GM21786 (cell line): ENCODE measurements at regions not wholly inside any gene's neighbourhood (a gene's known extent, or its start where the extent isn't known, plus 50 kb on each side); places are given as distances from the start of the nearest gene placed in this dataset.

Source experiments
- ATAC-seq: cut with Tn5 transposase; IDR thresholded peaks from one replicate; pipeline ENCODE4 v1.9.1; 2021; ENCODE audit not compliant: unreplicated experiment

DNA sequence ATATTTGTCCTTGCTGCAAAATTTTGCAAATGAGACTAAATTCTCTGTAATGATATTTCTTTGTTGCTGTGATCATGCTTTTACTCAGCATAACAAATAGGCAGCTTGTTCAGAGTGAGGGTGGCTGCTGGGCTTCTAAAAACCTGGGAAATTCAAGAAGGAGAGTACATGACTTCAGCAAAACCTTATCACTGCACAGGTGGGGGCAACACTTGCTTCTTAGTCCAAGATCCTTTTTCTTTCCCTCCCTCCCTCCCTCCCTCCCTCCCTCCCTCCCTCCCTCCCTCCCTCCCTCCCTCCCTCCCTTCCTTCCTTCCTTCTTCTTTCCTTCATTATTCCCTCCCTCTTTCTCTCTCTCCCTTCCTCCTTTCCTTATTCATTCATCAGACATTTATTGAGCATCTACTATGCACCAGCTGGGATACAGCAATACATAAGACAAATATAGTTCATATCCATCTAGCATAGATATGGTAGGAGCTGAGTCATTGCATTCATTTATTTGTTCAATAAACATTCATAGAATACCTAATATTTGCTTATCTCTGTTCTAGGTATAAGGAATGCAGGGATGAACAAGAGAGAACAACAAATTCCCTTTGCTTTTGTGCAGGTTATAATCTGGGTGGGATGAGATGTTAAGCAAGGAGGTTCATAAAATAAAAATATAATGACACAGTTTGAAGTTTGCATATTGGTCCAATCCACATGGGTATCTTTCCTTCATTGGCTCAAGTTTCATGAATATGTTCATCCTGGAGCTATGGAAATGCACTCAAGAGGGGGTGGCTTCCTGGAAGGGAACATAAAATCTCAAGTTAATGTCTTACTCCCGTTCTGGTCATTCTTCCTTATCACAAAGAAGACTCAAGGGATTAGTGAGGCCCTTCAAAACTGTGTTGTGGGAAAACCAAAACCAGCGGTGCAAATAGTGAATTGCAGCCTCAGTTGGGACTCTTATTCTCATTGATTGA is 210.7 kb downstream of the PDCD6IP start:
- ATAC-seq: no peak

DNA sequence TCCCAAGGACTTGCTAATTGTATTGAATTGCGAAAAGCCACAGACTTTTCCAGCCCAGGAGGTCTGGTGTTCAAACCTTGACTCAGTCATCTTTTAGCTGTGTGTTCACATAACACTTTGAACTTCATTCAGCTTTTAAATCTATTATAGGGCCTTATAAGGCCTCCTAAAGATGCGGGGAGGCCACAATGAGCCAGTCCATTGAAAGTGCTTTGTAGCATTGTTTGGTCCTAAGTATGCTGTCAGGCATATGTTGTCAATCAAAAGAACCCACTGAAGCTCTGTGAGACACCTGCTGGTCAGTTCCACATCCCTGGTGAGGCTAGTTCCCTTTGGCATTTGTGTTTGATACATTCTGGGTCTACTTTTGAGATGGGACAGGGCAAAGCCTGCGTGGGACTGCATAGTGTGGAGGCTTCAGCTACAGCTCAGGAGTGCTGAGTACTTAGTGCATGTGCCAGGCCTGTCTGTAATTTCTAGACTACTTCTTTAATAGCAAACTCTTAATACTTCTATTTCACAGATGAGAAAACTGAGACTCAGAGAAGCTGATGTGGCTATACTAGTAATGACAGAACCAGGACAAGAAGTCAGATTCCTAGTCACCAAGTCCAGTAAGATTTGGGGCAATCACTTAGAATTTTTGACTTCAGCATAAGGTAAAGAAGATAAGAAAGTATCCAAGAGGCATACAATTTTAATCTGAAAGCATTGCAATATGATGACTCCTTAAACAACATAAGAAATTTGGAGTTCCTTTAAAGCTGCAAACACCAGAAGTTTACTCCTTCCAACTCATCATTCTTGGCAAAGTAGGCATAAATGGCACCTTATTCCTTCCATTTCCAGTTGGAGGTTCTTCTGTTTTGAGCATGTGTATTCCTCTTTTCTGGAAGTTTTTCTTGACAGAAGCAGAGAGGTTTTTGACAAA is 213.0 kb downstream of the PDCD6IP start:
- ATAC-seq: no peak

DNA sequence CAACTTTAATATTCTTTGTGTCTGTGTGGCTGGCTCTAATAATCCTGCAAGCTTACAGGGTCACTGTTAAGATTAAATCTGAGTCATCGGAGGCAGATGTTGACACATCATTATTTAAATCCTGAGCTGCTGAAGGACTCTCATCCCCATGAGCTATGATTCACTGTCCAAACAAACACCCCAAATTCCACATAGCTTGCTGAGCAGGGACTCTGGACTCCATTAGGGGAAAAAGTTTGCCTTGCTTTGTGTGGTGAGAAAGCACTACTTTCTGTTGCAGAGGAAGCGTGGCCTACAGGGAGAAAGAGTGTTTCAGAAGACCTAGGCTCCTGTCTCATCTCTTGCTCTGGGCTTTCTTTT is 213.7 kb downstream of the PDCD6IP start:
- no peak for ATAC-seq

DNA sequence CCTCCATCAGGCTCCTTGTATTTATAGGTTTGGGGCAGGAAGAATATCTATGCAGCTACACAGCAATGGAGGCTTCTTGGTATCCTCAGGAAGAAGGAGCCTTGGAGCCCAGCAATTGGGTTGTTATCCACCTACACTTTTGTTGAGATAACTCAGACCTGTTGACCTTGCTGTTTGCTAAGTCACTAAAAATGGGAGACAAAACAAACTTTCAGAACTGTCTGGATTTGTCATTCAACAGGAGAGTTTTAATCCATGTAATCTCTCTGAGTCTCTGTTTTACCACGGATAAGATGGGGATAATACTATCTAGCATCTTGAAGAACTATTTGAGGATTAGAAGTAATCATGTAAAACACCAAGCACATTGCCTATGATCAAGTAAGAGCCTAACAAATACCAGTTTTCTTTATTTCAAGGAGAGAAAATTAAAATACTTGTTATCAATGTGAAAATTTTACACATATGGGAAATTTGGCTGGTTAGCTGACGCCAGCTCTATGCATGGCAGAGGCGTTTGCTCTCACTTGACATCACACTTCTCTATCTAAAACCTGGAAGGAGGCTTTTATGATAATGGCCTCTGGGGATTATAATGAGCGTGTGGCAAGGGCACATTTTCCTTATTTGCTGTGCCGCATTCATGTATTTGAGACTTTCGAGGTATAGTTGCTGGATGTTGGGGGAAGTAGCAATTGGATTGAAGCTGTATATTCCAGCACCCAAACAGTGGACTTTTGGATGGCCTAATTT is 215.6 kb downstream of the PDCD6IP start:
- ATAC-seq: no peak

DNA sequence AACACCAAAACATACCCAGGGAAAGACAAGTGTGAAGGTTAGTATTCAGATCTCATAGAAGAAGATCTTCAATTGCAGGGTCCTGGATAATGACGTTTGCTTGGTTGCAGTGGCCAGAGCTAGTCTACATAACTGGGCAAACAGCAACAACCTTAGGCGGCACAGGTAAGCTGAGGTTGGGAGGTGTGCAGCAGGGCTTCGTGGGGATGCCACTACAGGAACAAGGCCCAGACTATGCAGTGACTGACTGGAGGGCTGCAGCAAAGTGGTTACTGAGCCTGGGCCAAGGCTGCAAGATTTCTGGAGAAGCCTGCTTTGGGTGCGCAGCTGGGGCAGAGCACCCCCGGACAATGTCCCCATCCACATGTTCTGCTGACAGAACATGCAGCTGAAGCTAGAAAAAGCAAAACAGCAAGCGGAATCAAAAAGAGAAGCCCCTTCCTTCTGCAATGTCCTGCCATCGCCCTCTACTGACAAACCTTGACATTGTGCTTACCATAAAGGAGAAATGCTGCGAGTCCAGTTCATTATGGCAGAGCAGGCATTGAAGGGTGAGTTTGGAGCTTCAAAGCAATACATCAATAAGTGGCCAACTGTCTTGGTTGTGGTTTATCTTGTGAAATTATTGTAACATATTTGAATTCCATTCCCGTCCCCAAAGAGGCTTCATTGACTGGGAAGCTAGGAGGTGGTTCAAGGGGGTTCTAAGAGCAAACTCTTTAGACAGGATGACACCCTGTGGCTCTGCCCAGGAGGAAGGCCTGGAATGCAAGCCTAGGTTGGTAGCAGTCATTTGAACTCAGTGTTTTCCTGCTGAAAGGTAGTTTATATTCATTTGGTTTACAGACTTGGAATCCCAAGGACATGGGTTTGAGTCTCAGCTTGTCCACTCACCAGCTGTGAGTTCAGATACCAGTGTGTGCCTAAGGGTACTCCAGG is 217.0 kb downstream of the PDCD6IP start:
- no peak for ATAC-seq

DNA sequence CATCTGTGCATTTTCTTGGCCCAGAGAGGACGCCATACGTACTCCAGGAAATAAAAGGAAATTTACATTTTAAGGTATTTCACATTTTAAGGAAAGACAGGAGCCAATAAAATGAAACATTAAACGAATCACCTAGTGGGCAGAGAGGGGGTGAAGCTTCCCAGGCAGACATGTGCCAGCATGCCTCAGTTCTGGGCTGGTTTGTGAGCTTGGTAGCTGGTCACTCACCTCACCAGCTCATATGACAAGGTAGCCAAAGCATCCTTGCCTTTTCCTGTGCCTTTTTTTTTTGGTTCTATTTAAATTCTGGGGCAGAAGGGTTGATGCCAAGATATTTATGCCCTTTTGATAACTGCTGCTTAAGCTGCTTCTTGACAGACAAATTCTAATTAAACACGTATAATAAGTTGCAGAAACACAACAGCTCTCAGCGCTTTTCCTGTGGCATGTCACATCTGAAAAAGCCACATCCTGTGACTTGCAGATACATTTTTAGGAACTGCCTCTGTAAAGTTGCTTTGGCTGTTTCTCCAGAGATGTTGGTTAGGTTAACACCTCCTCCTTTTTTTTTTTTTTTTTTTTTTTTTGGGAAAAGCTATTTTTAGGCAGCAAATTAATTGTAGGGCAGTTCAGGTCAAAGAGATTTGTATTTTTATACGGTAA is 218.6 kb downstream of the PDCD6IP start:
- peak; percentile 46 for ATAC-seq

DNA sequence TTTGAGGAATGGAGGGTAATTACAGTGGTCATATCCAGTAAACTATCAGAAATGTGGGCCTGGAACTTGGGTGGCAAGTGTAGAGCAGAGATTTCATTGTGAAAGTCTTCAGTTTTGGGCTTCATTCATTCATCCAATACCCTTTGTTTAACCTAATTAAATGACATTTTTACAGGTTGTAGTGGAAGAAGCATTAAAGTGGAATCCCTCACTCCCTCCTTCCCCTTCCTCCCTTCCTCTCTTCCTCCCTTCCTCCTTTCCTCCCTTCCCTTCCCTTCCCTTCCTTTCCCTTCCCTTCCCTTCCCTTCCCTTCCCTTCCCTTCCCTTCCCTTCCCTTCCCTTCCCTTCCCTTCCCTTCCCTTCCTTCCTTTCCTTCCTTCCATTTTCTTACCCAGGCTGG is 219.3 kb downstream of the PDCD6IP start:
- ATAC-seq: no peak

DNA sequence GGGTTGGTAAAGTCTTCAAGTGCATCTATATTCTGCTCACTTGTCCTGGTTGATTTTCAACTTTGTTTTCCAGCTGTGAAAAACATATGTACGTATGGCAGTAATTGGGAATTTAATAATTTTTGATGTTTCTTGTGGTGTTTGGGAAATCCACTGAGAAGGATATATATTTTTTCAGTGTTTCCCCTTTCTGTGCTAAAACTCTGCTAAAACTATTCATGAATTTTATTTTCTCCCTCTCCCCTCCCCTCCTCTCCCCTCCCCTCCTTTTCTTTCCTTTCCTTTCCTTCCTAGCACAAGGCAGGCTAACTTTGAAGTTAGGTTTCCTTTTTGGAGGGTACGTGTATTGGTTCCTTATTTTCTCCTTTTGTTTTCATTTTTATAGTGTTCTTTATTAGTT is 220.7 kb downstream of the PDCD6IP start:
- ATAC-seq: no peak

DNA sequence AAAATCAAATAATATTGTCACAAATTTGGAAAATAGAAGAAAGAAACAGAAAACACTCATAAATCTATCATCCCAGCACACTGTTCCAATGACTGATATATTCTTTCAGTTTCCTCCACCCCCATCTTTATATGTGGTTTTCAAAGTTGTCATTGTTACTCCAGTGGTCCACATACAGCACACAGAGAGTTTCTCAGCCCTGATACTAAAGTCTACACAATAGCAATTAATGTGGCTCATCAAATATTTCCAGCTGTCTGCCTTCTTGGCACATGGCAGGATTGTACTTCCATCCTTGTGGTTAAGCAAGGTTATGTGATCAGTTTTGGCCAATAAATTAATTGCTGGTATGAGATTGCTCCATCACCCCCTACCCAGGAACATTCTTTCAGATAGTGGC is 221.7 kb downstream of the PDCD6IP start:
- no peak for ATAC-seq

DNA sequence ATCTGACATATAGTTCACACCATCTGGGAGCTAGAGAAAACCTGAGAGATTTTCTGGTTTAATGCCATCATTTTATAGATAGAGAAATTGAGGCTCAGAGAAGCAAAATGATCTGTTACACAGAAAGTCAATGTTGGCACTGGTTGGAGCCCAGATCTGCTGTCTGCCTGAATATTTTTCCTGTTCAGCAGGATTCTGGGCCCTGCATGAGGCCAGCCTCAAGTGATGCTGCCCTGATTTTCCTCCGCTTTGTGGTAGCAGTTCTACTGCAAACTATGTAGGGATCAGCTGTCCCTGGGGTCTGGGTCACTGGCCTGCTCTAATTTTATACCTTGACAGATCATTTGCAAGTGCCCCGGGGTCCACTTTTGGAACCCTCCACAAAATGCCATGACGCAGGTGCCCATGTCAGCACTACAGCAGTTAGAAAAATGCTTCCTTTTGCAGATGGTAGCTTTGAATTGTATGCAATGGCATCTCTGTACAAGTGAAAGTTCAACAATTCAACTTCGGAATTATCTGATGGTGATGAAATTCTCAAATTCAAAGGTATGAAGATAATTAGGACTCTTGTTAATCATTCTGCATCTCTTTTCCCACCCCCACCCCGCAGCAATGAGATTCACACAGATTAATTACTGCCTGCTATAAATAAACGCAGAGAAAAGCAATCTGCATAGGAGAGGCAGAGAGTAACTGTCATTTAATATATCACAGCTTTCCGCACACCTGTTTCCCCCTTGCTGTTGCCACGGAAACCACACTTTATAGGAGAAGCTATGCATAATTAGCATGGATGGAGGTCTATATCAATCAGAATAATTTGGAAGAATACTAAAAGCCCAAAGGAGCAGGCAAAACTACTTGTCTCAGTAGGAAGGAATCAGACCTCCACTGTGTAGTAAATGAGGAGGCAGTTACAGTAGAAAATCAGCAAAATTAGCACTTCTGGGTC is 222.6 kb downstream of the PDCD6IP start:
- ATAC-seq: no peak

DNA sequence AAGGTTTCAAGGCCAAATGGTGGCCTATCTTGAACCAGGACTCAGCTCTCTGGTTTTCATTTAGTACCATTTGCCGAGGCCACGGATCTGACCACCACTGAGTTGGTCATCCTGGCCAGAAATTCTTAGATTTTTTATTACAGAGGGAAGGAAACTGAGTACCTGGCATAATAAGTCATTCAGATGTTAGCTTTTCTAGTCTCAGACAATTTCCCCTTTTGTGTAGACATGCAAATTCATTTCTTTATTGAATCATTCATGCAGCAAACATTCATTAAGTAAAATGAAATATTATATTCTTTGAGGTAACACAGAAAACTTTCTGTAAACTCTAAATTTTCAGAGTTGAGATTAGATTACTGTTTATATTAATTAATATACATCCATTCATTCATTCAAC is 223.7 kb downstream of the PDCD6IP start:
- no peak for ATAC-seq

DNA sequence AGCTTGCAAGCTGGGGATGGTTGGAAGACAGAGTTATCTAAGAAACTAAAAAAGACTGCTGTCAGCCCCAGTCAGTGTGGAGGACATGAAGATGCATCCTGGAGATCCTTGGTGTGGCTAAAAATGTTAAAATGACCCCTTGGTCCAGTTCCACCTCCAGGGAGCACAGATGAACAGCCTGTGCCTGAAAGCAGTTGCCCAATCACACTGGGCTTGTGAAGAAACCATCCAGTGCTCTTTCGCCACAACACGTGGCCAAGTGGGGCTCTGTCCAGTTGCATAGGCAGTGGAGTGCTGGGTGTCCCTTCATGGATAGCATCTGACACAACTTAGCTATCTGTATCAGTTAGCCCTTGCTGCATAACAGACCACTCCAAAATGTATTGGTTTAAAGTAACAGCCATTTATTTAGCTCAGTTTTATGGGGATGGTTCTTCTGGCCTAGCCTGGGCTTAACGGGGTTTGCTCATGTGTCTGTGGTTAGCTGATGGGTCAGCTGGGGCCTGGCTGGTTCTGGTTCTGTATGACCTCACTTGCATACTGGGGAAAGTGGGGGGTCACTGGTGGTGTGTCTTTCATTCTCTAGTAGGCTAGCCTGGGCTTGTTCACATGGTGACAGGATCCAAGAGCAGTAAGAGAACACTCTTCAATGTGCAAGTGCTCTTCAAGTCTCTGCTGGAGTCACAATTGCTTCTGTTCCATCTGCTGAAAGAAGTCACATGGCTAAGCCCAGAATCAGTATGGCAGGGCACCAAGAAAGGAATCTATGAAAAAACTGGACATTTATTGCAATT is 226.2 kb downstream of the PDCD6IP start:
- ATAC-seq: no peak

DNA sequence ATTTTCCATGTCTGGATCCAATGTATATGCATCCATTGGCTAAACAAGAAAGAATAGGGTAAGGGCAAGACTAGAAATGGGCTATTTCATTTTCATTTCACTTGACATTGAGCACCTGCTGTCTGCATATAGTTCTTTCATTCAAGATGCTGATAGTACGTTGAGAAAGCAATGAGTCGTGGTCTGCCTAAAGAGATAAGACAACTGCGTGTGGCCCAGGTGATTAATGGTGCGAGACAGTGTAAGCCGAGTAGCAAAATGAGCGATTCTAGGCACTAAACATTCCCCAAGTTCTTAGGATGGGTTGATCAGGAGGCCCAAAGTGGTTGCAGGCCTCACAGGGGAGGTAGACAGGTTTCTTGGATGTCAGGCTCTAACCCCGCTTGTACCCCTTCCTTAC is 235.4 kb downstream of the PDCD6IP start:
- no peak for ATAC-seq

DNA sequence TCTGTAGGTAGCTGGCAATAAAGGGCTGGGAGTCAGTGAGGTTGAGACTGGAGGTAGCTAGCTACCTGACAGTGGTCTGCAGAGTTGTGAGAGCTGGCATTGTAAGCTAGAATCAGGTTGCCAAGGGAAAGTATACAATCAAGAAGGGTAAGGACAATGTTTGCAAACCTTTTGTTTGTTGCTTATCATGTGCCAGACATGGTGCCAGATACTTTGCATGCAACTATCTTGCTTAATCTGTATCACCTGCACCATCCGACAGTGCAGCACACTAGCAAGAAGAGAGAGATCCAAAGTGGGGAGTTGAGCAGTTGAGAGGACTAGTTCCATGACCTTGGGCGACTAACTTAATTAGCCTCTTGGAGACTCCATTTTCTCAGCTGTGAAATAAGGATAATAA is 236.4 kb downstream of the PDCD6IP start:
- no peak for ATAC-seq

DNA sequence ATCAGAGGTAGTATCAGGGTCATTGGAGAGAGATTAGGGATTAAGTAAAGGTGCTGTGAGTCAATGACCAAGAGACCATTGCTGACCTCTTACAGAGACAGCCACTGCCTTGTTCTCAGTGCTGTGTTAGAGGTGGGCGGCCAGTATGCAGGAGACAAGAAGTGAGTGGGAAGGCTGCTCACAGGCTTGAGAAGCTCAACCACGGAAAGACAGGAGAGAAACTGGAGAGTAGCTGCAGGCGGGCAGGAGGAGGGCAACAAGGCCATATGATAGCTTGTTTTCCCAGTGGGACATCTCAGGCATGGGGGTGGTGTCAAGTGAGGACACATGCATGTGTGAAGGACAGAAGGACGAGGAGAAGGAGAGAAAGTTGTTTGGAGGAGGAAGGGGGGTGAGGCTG is 237.3 kb downstream of the PDCD6IP start:
- ATAC-seq: no peak

DNA sequence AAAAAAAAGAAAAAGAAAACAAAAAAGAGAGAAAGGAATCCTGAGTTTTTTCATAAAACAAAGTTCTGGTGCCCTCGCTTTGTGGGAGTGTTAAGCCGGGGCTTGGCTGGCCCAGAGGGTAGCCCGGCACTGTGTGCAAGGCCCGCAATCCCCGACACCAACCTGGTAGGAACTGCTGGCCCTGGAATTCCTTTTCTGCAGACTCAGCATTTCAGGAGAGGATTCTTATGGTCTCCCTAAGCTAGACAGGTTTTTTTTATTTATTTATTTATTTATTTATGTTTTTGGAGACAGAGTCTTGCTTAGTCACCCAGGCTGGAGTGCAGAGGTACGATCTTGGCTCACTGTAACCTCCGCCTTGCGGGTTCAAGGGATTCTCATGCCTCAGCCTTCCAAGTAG is 238.8 kb downstream of the PDCD6IP start:
- no peak for ATAC-seq

DNA sequence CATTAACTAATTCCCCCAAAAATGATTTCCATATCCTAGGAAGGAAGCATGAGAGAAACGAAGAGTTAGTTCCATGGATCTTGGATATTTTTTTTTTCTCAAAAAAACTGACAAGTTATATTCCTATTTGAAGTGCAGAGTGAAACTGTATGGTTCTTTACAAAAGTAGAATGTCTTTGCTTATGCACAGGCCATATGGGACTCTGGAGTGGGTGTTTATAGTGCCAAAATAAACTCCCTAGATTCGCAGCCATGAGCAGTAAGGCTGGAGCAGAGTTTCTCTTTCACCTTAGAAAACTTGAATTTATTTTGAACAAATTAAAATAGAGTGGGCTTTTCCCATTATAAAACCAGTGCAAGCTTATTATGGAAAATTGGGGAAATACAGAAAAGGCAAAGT is 239.7 kb downstream of the PDCD6IP start:
- no peak for ATAC-seq

DNA sequence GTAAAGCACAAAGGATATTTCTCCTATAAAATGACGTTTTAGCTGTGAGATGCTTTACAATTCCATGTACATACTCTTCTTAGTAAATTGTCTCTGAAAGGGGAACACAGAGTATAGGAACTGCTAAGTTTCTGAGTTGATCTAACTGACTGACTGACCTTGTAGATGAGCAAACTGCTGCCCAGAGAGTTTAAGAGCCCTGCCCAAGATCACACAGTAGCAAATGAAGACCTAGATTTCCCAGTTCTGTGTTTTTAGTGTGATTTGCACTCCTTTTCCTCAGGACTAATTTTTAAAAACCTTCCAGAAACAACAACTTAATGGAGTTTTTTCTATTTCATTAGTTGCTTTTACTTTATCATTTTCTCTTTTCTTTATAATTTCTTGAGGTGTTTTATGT is 247.7 kb downstream of the PDCD6IP start:
- no peak for ATAC-seq
